RPMI7951 (cell line): ENCODE measurements at regions not wholly inside any gene's neighbourhood (a gene's known extent, or its start where the extent isn't known, plus 50 kb on each side); places are given as distances from the start of the nearest gene placed in this dataset.

Source experiments
- DNase-seq: peaks from one replicate; pipeline ENCODE4 v3.0.0-alpha.2; 2012; ENCODE audit warnings: low read depth

DNA sequence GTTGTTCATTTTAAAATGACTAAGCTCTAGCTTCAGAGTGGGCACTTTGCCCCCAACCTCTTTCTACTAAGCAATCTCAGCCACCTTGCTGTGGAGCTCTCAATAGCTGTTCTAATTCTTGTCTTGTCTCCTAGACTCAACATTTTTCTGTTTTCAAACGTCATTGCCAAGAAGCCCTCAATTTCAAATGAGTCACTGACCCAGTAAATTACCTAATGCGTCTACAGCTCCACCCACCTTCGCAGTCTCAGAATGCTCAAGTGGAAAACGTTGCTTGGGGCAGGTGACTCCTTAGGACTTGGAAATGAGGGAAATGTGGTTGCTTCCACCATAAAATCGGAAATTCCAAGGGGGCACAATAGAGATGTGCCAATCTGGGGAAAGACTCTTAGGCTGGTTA is 59.0 kb downstream of the ING2 start:
- peak; percentile 33 for DNase-seq

GRCh38 chr4:183571350-183571941 is 66.6 kb downstream of the ING2 start:
- DNase-seq = peak; percentile 29

DNA sequence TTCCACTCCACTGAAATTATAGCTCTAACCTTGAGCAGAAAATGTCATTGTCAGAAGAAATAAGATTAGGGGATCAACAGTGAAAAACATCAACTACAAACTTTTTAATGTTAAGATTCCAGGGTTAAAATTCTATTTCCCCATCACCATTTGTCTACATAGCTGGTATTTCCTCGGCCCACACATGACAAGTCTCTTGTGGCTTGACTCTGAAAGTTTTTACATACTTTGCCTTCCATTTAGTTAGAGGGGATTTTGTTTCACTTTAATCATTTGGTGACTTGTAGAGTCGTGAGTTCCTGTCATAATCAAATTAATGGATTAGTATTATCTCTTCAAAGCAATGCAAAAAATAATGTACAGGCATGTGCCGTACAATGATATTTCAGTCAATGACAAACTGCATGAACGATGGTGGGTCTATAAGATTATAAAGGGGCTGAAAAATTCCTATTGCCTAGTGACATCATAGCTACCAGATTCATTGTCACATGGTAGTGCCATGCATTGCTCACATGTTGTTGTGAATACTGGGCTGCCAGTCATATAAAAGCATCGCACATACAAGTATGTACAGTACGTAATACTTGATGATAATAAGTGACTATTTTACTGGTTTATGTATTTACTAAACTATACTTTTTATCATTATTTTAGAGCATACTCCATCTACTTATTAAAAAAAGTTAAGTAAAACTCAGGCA is 72.0 kb downstream of the ING2 start:
- DNase-seq = no peak

DNA sequence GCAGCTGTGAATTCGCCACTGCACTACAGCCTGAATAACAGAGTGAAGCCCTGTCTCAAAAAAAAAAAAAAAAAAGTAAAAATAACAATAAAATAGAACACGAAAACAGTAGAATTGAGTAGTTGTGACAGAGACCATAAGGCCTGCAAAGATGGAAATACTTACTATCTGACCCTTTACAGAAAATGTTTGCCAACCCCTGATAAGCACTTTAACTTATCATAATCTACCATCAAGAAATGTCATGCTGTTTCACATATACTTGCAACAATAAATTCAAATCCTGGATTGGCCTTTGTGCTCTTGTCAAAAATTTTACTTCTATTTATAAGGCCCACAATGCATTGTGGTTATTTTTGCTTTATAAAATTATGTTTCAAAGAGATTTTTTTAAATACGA is 75.5 kb downstream of the ING2 start:
- no peak for DNase-seq

DNA sequence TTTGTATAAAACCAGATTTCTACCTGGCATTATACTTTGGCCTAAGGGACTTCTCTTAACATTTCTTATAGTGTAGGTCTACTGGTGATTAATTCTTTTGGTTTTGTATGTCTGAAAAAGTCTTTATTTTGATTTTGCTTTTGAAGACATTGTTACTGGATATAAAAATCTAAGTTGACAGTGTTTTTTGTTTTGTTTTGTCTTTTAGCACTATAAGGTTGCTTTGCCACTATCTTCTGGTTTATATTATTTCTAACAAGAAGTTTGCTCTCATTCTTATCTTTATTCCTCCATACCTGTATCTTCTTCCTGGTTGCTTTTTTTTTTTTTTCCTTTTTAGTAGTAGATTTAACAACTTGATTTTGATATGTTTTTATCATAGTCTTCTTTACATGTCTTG is 76.0 kb downstream of the ING2 start:
- DNase-seq = no peak

DNA sequence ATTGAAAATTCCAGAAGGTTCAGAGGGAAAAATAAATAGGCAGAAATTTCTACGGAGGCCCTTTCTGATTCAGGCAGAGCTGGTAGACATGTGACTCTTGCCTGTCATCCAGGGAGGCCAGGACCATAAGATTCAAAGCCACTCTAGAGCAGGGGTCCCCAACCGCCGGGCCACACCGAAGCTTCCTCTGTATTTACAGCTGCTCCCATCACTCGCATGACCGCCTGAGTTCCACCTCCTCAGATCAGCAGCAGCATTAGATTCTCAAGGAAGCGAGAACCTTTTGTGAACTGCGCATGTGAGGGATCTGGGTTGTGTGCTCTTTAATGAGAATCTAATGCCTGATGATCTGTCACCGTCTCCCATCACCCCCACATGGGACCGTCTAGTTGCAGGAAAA is 72.2 kb downstream of the RWDD4 start:
- no peak for DNase-seq

- no peak for DNase-seq
Observed at GRCh38 chr4:183588169-183588675, 70.8 kb downstream of the RWDD4 start.

GRCh38 chr4:183588691-183589090 is 70.3 kb downstream of the RWDD4 start:
- no peak for DNase-seq

GRCh38 chr4:183589461-183590099 is 69.4 kb downstream of the RWDD4 start:
- DNase-seq = peak; percentile 33
